NCI-H2171 treated with DMSO at 0.1 percent for 48 hours (cell line): ENCODE measurements at regions not wholly inside any gene's neighbourhood (a gene's known extent, or its start where the extent isn't known, plus 50 kb on each side); places are given as distances from the start of the nearest gene placed in this dataset.

Experiments
- DNase-seq: peaks from one replicate; lab custom pipeline; 2025; lab: John Stamatoyannopoulos, UW

GRCh38 chr10:120282846-120283492 lies 174.1 kb upstream of the PLPP4 start:
- no peak for DNase-seq

GRCh38 chr10:120285408-120285807 lies 171.6 kb upstream of the PLPP4 start:
- no peak for DNase-seq

- DNase-seq, result no peak
Observed at GRCh38 chr10:120286280-120286679, 170.7 kb upstream of the PLPP4 start.

- DNase-seq, result no peak
Observed at GRCh38 chr10:120300513-120300912, 156.5 kb upstream of the PLPP4 start.

GRCh38 chr10:120308589-120308988 lies 148.4 kb upstream of the PLPP4 start:
- no peak for DNase-seq

- DNase-seq, result no peak
Observed at GRCh38 chr10:120313715-120314114, 143.3 kb upstream of the PLPP4 start.

GRCh38 chr10:120314442-120314841 lies 142.6 kb upstream of the PLPP4 start:
- DNase-seq, result no peak

- no peak for DNase-seq
Observed at GRCh38 chr10:120318862-120319261, 138.2 kb upstream of the PLPP4 start.

GRCh38 chr10:120327675-120328074 lies 129.4 kb upstream of the PLPP4 start:
- no peak for DNase-seq

- DNase-seq, result no peak
Observed at GRCh38 chr10:120328647-120329046, 128.4 kb upstream of the PLPP4 start.

GRCh38 chr10:120335553-120335952 lies 121.5 kb upstream of the PLPP4 start:
- DNase-seq, result peak; percentile 37

GRCh38 chr10:120336306-120336910 lies 120.6 kb upstream of the PLPP4 start:
- DNase-seq, result no peak

- peak; percentile 42 for DNase-seq
Observed at GRCh38 chr10:120336911-120337540, 120.0 kb upstream of the PLPP4 start.

- peak; percentile 9 for DNase-seq
Observed at GRCh38 chr10:120342115-120342714, 114.8 kb upstream of the PLPP4 start.

- no peak for DNase-seq
Observed at GRCh38 chr10:120345186-120345585, 111.8 kb upstream of the PLPP4 start.

GRCh38 chr10:120347644-120348043 lies 109.4 kb upstream of the PLPP4 start:
- DNase-seq, result no peak

GRCh38 chr10:120349069-120349468 lies 108.0 kb upstream of the PLPP4 start:
- no peak for DNase-seq

- DNase-seq, result no peak
Observed at GRCh38 chr10:120355425-120355824, 101.6 kb upstream of the PLPP4 start.

- no peak for DNase-seq
Observed at GRCh38 chr10:120360571-120360970, 96.5 kb upstream of the PLPP4 start.

- no peak for DNase-seq
Observed at GRCh38 chr10:120365872-120366271, 91.2 kb upstream of the PLPP4 start.

- DNase-seq, result no peak
Observed at GRCh38 chr10:120367341-120367740, 89.7 kb upstream of the PLPP4 start.

- DNase-seq, result no peak
Observed at GRCh38 chr10:120368338-120368737, 88.7 kb upstream of the PLPP4 start.

GRCh38 chr10:120368927-120369326 lies 88.1 kb upstream of the PLPP4 start:
- DNase-seq, result no peak
